ENCODE measurements at regions not wholly inside any gene's neighbourhood (a gene's known extent, or its start where the extent isn't known, plus 50 kb on each side); places are given as distances from the start of the nearest gene placed in this dataset.

GRCh38 chr2:48250474-48250844 is 64.0 kb upstream of the FOXN2 start:
- no peaks in the 10 kb centered on the region for H3K9me3 ChIP-seq (ENCODE audit: control insufficient read depth, insufficient read depth, low read length)
- intact Hi-C loops (cut with micrococcal nuclease) = no loop called here
- Mint-ChIP-seq H3K36me3 (no peaks in the 10 kb centered on the region), H3K27me3 (ENCODE audit: low read depth in 2 of 2) (no peaks in the 10 kb centered on the region), H3K4me3 (no peak overlapping the region), H3K4me1 (peaks cover 5% of the 10 kb centered on the region in 2 donors), H3K9me3 (no peaks in the 10 kb centered on the region), H3K27ac (no peak overlapping the region)
- no peaks in the 10 kb centered on the region for H3K4me1 ChIP-seq (ENCODE audit: control insufficient read depth, insufficient read depth, low read length)
- no peaks in the 10 kb centered on the region for H3K36me3 ChIP-seq (ENCODE audit: control insufficient read depth, insufficient read depth, low read length)
- no peak for DNase-seq
- no peaks in the 10 kb centered on the region for H3K27me3 ChIP-seq (ENCODE audit: control insufficient read depth, insufficient read depth, low read length)
- TF ChIP-seq CTCF (IDR thresholded peaks at IDR 0.05) = no peak
- WGBS (ENCODE audit: insufficient coverage) = 97% methylated on average over 4 of the region's 4 CpGs
- no peak for ATAC-seq
- no peak overlapping the region for H3K4me3 ChIP-seq (ENCODE audit: low read length)
- no peak overlapping the region for H3K27ac ChIP-seq (ENCODE audit: low read length)

GRCh38 chr2:48250943-48251342 is 63.5 kb upstream of the FOXN2 start:
- DNase-seq (no peak), ATAC-seq (no peak)
- intact Hi-C loops (cut with micrococcal nuclease) = no loop called here
- no CpG with 5 or more reads among the region's 3 CpGs for WGBS (ENCODE audit: insufficient coverage)
- Mint-ChIP-seq H3K4me1 (peaks cover 5% of the 10 kb centered on the region in 2 donors), H3K27ac (no peak overlapping the region), H3K9me3 (no peaks in the 10 kb centered on the region), H3K27me3 (ENCODE audit: low read depth in 2 of 2) (no peaks in the 10 kb centered on the region), H3K36me3 (no peaks in the 10 kb centered on the region), H3K4me3 (no peak overlapping the region)
- no peak for TF ChIP-seq CTCF (IDR thresholded peaks at IDR 0.05)
- H3K27ac ChIP-seq (ENCODE audit: low read length) = no peak overlapping the region
- no peaks in the 10 kb centered on the region for H3K9me3 ChIP-seq (ENCODE audit: control insufficient read depth, insufficient read depth, low read length)
- H3K4me1 ChIP-seq (ENCODE audit: control insufficient read depth, insufficient read depth, low read length) = no peaks in the 10 kb centered on the region
- H3K4me3 ChIP-seq (ENCODE audit: low read length) = no peak overlapping the region
- no peaks in the 10 kb centered on the region for H3K27me3 ChIP-seq (ENCODE audit: control insufficient read depth, insufficient read depth, low read length)
- H3K36me3 ChIP-seq (ENCODE audit: control insufficient read depth, insufficient read depth, low read length) = no peaks in the 10 kb centered on the region

GRCh38 chr2:48251437-48252148 is 62.9 kb upstream of the FOXN2 start:
- Mint-ChIP-seq H3K36me3 (no peaks in the 10 kb centered on the region), H3K4me3 (no peak overlapping the region), H3K27ac (no peak overlapping the region), H3K27me3 (ENCODE audit: low read depth in 2 of 2) (no peaks in the 10 kb centered on the region), H3K9me3 (no peaks in the 10 kb centered on the region), H3K4me1 (peaks cover 5% of the 10 kb centered on the region in 2 donors)
- ATAC-seq (no peak), DNase-seq (no peak)
- intact Hi-C loops (cut with micrococcal nuclease) = no loop called here
- Histone ChIP-seq H3K4me3 (ENCODE audit: low read length) (no peak overlapping the region), H3K9me3 (ENCODE audit: control insufficient read depth, insufficient read depth, low read length) (no peaks in the 10 kb centered on the region), H3K4me1 (ENCODE audit: control insufficient read depth, insufficient read depth, low read length) (no peaks in the 10 kb centered on the region), H3K27ac (ENCODE audit: low read length) (no peak overlapping the region), H3K36me3 (ENCODE audit: control insufficient read depth, insufficient read depth, low read length) (no peaks in the 10 kb centered on the region), H3K27me3 (ENCODE audit: control insufficient read depth, insufficient read depth, low read length) (no peaks in the 10 kb centered on the region)
- 89% methylated on average over 3 of the region's 3 CpGs for WGBS (ENCODE audit: insufficient coverage)
- no peak for TF ChIP-seq CTCF (IDR thresholded peaks at IDR 0.05)

GRCh38 chr2:48253301-48253700 is 61.2 kb upstream of the FOXN2 start:
- no peaks in the 10 kb centered on the region for H3K4me1 ChIP-seq (ENCODE audit: control insufficient read depth, insufficient read depth, low read length)
- no peaks in the 10 kb centered on the region for H3K9me3 ChIP-seq (ENCODE audit: control insufficient read depth, insufficient read depth, low read length)
- 92% methylated on average over 1 of the region's 1 CpG for WGBS (ENCODE audit: insufficient coverage)
- DNase-seq (no peak), ATAC-seq (no peak)
- H3K9me3 Mint-ChIP-seq = no peaks in the 10 kb centered on the region
- TF ChIP-seq CTCF (IDR thresholded peaks at IDR 0.05) = no peak
- no peaks in the 10 kb centered on the region for H3K36me3 ChIP-seq (ENCODE audit: control insufficient read depth, insufficient read depth, low read length)
- H3K4me3 Mint-ChIP-seq = no peak overlapping the region
- H3K27ac Mint-ChIP-seq = no peak overlapping the region
- no peak overlapping the region for H3K27ac ChIP-seq (ENCODE audit: low read length)
- no peaks in the 10 kb centered on the region for H3K36me3 Mint-ChIP-seq
- intact Hi-C loops (cut with micrococcal nuclease) = no loop called here
- no peaks in the 10 kb centered on the region for H3K27me3 ChIP-seq (ENCODE audit: control insufficient read depth, insufficient read depth, low read length)
- H3K27me3 Mint-ChIP-seq (ENCODE audit: low read depth in 2 of 2) = no peaks in the 10 kb centered on the region
- H3K4me3 ChIP-seq (ENCODE audit: low read length) = no peak overlapping the region
- peaks cover 5% of the 10 kb centered on the region in 2 donors for H3K4me1 Mint-ChIP-seq

Measured in natural killer cell (primary cell).